ENCODE measurements at regions not wholly inside any gene's neighbourhood (a gene's known extent, or its start where the extent isn't known, plus 50 kb on each side); places are given as distances from the start of the nearest gene placed in this dataset.

- TF ChIP-seq, protein P1, sequence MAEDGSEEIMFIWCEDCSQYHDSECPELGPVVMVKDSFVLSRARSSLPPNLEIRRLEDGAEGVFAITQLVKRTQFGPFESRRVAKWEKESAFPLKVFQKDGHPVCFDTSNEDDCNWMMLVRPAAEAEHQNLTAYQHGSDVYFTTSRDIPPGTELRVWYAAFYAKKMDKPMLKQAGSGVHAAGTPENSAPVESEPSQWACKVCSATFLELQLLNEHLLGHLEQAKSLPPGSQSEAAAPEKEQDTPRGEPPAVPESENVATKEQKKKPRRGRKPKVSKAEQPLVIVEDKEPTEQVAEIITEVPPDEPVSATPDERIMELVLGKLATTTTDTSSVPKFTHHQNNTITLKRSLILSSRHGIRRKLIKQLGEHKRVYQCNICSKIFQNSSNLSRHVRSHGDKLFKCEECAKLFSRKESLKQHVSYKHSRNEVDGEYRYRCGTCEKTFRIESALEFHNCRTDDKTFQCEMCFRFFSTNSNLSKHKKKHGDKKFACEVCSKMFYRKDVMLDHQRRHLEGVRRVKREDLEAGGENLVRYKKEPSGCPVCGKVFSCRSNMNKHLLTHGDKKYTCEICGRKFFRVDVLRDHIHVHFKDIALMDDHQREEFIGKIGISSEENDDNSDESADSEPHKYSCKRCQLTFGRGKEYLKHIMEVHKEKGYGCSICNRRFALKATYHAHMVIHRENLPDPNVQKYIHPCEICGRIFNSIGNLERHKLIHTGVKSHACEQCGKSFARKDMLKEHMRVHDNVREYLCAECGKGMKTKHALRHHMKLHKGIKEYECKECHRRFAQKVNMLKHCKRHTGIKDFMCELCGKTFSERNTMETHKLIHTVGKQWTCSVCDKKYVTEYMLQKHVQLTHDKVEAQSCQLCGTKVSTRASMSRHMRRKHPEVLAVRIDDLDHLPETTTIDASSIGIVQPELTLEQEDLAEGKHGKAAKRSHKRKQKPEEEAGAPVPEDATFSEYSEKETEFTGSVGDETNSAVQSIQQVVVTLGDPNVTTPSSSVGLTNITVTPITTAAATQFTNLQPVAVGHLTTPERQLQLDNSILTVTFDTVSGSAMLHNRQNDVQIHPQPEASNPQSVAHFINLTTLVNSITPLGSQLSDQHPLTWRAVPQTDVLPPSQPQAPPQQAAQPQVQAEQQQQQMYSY (CRISPR knock-in tag; IDR thresholded peaks at IDR 0.05): no peak
- TF ChIP-seq NFYB (CRISPR knock-in tag; conservative IDR thresholded peaks at IDR 0.05; ENCODE audit: low read depth) (no peak), ZNF281 (CRISPR knock-in tag; IDR thresholded peaks at IDR 0.05) (no peak), NFE2L1 (CRISPR knock-in tag; IDR thresholded peaks at IDR 0.05) (no peak), HMGA2 (CRISPR knock-in tag; IDR thresholded peaks at IDR 0.05) (no peak), ZNF219 (CRISPR knock-in tag; IDR thresholded peaks at IDR 0.05; ENCODE audit: borderline replicate concordance) (no peak), KAT7 (CRISPR knock-in tag; IDR thresholded peaks at IDR 0.05; ENCODE audit: borderline replicate concordance) (no peak), ESRRA (CRISPR knock-in tag; IDR thresholded peaks at IDR 0.05; ENCODE audit: borderline replicate concordance) (no peak), CBFB (CRISPR knock-in tag; IDR thresholded peaks at IDR 0.05; ENCODE audit: low read depth) (no peak), ZBTB21 (CRISPR knock-in tag; IDR thresholded peaks at IDR 0.05; ENCODE audit: borderline replicate concordance) (no peak)
- TF ChIP-seq, protein P2, sequence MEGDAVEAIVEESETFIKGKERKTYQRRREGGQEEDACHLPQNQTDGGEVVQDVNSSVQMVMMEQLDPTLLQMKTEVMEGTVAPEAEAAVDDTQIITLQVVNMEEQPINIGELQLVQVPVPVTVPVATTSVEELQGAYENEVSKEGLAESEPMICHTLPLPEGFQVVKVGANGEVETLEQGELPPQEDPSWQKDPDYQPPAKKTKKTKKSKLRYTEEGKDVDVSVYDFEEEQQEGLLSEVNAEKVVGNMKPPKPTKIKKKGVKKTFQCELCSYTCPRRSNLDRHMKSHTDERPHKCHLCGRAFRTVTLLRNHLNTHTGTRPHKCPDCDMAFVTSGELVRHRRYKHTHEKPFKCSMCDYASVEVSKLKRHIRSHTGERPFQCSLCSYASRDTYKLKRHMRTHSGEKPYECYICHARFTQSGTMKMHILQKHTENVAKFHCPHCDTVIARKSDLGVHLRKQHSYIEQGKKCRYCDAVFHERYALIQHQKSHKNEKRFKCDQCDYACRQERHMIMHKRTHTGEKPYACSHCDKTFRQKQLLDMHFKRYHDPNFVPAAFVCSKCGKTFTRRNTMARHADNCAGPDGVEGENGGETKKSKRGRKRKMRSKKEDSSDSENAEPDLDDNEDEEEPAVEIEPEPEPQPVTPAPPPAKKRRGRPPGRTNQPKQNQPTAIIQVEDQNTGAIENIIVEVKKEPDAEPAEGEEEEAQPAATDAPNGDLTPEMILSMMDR (IDR thresholded peaks at IDR 0.05): no peak
- TF ChIP-seq, protein P3, sequence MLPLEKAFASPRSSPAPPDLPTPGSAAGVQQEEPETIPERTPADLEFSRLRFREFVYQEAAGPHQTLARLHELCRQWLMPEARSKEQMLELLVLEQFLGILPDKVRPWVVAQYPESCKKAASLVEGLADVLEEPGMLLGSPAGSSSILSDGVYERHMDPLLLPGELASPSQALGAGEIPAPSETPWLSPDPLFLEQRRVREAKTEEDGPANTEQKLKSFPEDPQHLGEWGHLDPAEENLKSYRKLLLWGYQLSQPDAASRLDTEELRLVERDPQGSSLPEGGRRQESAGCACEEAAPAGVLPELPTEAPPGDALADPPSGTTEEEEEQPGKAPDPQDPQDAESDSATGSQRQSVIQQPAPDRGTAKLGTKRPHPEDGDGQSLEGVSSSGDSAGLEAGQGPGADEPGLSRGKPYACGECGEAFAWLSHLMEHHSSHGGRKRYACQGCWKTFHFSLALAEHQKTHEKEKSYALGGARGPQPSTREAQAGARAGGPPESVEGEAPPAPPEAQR (CRISPR knock-in tag; IDR thresholded peaks at IDR 0.05): no peak
- TF ChIP-seq, protein P4, sequence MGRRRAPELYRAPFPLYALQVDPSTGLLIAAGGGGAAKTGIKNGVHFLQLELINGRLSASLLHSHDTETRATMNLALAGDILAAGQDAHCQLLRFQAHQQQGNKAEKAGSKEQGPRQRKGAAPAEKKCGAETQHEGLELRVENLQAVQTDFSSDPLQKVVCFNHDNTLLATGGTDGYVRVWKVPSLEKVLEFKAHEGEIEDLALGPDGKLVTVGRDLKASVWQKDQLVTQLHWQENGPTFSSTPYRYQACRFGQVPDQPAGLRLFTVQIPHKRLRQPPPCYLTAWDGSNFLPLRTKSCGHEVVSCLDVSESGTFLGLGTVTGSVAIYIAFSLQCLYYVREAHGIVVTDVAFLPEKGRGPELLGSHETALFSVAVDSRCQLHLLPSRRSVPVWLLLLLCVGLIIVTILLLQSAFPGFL (CRISPR knock-in tag; IDR thresholded peaks at IDR 0.05; ENCODE audit: borderline replicate concordance): no peak
- TF ChIP-seq, protein P5, sequence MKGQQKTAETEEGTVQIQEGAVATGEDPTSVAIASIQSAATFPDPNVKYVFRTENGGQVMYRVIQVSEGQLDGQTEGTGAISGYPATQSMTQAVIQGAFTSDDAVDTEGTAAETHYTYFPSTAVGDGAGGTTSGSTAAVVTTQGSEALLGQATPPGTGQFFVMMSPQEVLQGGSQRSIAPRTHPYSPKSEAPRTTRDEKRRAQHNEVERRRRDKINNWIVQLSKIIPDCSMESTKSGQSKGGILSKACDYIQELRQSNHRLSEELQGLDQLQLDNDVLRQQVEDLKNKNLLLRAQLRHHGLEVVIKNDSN (CRISPR knock-in tag; IDR thresholded peaks at IDR 0.05): peak; percentile 18; the same call in 1 of the 2 replicates
Observed at GRCh38 chr17:74123350-74123749, 80.1 kb upstream of the RPL38 start.
